CD14-positive monocyte (primary cell): ENCODE measurements at regions not wholly inside any gene's neighbourhood (a gene's known extent, or its start where the extent isn't known, plus 50 kb on each side); places are given as distances from the start of the nearest gene placed in this dataset.

Experiments
- DNase-seq, 3 donors: peaks; one replicate each; pipeline ENCODE4 v3.0.0-alpha.2; 2011 to 2022
- H2AFZ ChIP-seq: 2 replicates; pipeline ENCODE4 v1.6.0; 2012; ENCODE audit warnings: mild to moderate bottlenecking, low read depth, low read length, inconsistent platforms; ENCODE audit not compliant: insufficient read depth, poor library complexity, severe bottlenecking
- H3K27ac ChIP-seq, 2 donors: 1 replicate in 1 of 2; 2 replicates in 1 of 2; pipeline ENCODE4 v1.5.1; 2012 to 2013; ENCODE audit warnings: low read length in 2 of 2, control low read depth in 1 of 2, inconsistent platforms in 1 of 2, low read depth in 1 of 2, mild to moderate bottlenecking in 1 of 2
- H3K27me3 ChIP-seq, 2 donors: one replicate each; pipeline versions ENCODE4 v1.6.0 to v1.6.1; 2011 to 2013; ENCODE audit warnings: low read length in 2 of 2; ENCODE audit not compliant: control insufficient read depth in 2 of 2, insufficient read depth in 2 of 2
- H3K36me3 ChIP-seq, 2 donors: replicated peaks in 1 of 2; 1 replicate in 1 of 2; 2 replicates in 1 of 2; pipeline versions ENCODE4 v1.5.1 to v1.6.1; 2012 to 2013; ENCODE audit warnings: low read length in 2 of 2, control low read depth in 1 of 2, inconsistent platforms in 1 of 2, mild to moderate bottlenecking in 1 of 2; ENCODE audit not compliant: insufficient read depth in 2 of 2, control insufficient read depth in 1 of 2
- H3K4me1 ChIP-seq, 2 donors: 1 replicate in 1 of 2; 2 replicates in 1 of 2; pipeline versions ENCODE4 v1.5.1 to v1.6.1; 2012 to 2013; ENCODE audit warnings: low read length in 2 of 2, control low read depth in 1 of 2, inconsistent platforms in 1 of 2, mild to moderate bottlenecking in 1 of 2, moderate library complexity in 1 of 2; ENCODE audit not compliant: insufficient read depth in 2 of 2, control insufficient read depth in 1 of 2
- H3K4me2 ChIP-seq: replicated peaks from 2 replicates; pipeline ENCODE3; 2012; ENCODE audit warnings: low read length, moderate library complexity, mild to moderate bottlenecking; ENCODE audit not compliant: poor library complexity, severe bottlenecking; ENCODE audit errors: extremely low read depth
- H3K4me3 ChIP-seq, 3 experiments: fragments of 200-600 bp in 1 of 3; sonication (generic) in 1 of 3; replicated peaks in 1 of 3; 1 replicate in 2 of 3; 2 replicates in 1 of 3; pipeline ENCODE4 v1.5.1; 2011 to 2013; ENCODE audit warnings: low read length in 3 of 3, mild to moderate bottlenecking in 3 of 3, control low read depth in 2 of 3, low read depth in 2 of 3, inconsistent platforms in 1 of 3, moderate library complexity in 1 of 3
- H3K79me2 ChIP-seq: 2 replicates; pipeline ENCODE4 v1.6.0; 2012; ENCODE audit warnings: mild to moderate bottlenecking, control low read depth, inconsistent platforms, low read length, moderate library complexity; ENCODE audit not compliant: insufficient read depth
- H3K9ac ChIP-seq: 2 replicates; pipeline ENCODE4 v1.6.0; 2017; ENCODE audit warnings: low read length, mild to moderate bottlenecking; ENCODE audit not compliant: insufficient read depth, poor library complexity, severe bottlenecking
- H3K9me3 ChIP-seq, 2 donors: replicated peaks in 1 of 2; 1 replicate in 1 of 2; 2 replicates in 1 of 2; pipeline versions ENCODE4 v1.5.1 to v1.6.1; 2012 to 2013; ENCODE audit warnings: low read length in 2 of 2, control low read depth in 1 of 2; ENCODE audit not compliant: control insufficient read depth in 1 of 2, insufficient read depth in 1 of 2
- H4K20me1 ChIP-seq: 2 replicates; pipeline ENCODE4 v1.6.0; 2012; ENCODE audit warnings: mild to moderate bottlenecking, low read length, control low read depth, moderate library complexity; ENCODE audit not compliant: insufficient read depth
- H3K27ac Mint-ChIP-seq, 7 donors: one replicate each; pipeline ENCODE4 v1.8.0; 2020; ENCODE audit warnings: mild to moderate bottlenecking in 7 of 7, mixed read lengths in 7 of 7, moderate library complexity in 6 of 7, inconsistent platforms in 2 of 7
- H3K27me3 Mint-ChIP-seq, 3 donors: one replicate each; pipeline ENCODE4 v1.8.0; 2021 to 2022; ENCODE audit warnings: low read depth in 3 of 3, mild to moderate bottlenecking in 3 of 3, mixed read lengths in 3 of 3, moderate library complexity in 3 of 3, inconsistent platforms in 1 of 3
- H3K36me3 Mint-ChIP-seq, 2 donors: one replicate each; pipeline ENCODE4 v1.8.0; 2020; ENCODE audit warnings: mixed read lengths in 2 of 2, inconsistent platforms in 1 of 2, mild to moderate bottlenecking in 1 of 2
- H3K4me1 Mint-ChIP-seq: one replicate; pipeline ENCODE4 v1.8.0; 2020; ENCODE audit warnings: mild to moderate bottlenecking, mixed read lengths
- H3K4me3 Mint-ChIP-seq, 2 donors: one replicate each; pipeline ENCODE4 v1.8.0; 2020; ENCODE audit warnings: mild to moderate bottlenecking in 2 of 2, mixed read lengths in 2 of 2, moderate library complexity in 1 of 2
- H3K9me3 Mint-ChIP-seq, 7 donors: one replicate each; pipeline ENCODE4 v1.8.0; 2020 to 2022; ENCODE audit warnings: mixed read lengths in 7 of 7, mild to moderate bottlenecking in 6 of 7, moderate library complexity in 6 of 7, inconsistent platforms in 2 of 7
- WGBS: methylation state at CpG from one replicate; pipeline ENCODE4 v1.1.5; 2013; ENCODE audit warnings: missing lambda C conversion rate; ENCODE audit not compliant: insufficient coverage; 5-methylcytosine and 5-hydroxymethylcytosine counted together
- intact Hi-C, 2 donors: fragments of 100-400 bp; cut with micrococcal nuclease; formaldehyde crosslinking; loops; one replicate each; pipeline versions ENCODE4 v1.15.0 to v1.15.1; 2023
- TF ChIP-seq, protein P1 (sequence below): fragments of 200-600 bp; IDR thresholded peaks from one replicate; pipeline ENCODE4 v1.8.0; 2022; ENCODE audit warnings: antibody characterized with exemption, mild to moderate bottlenecking

DNA sequence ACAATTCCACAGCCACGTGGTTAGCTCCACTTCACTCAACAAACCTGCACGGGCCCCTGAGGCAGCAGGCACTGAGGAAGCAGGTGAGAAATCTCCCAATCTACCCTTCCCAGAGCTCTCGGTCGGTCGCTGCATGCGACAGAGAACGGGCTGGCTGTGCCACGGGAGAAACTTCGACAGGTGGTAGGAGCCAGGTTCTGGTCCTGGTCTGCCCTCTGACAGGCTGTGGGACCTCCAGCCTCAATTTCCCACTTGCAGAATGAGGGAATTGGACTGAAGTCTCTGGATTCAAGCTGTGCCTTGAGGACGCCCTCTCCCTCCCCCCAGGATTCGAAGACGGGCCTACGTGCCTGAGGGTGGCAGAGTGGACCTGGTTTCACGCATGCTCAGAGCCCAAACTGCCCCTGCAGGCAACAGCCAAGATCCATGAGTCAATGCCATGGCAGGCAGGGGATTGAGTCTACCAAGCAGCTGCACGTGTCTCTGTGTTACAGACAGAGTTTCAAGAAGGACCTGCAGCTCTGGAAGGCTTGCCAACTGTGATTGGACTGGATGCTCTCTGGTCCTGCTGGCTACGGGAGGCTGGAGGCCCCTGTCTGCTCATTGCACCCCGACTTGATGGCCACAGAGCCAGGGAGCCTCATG is 215.0 kb downstream of the USP6NL start:
- H3K27me3 ChIP-seq: no peaks in the 10 kb centered on the region
- no peaks in the 10 kb centered on the region for H3K4me1 ChIP-seq
- no peak for DNase-seq
- H3K4me2 ChIP-seq: no peak overlapping the region
- no peaks in the 10 kb centered on the region for H3K9me3 ChIP-seq
- H4K20me1 ChIP-seq: no peaks in the 10 kb centered on the region
- intact Hi-C loops: no loop called here
- TF ChIP-seq, protein P1, sequence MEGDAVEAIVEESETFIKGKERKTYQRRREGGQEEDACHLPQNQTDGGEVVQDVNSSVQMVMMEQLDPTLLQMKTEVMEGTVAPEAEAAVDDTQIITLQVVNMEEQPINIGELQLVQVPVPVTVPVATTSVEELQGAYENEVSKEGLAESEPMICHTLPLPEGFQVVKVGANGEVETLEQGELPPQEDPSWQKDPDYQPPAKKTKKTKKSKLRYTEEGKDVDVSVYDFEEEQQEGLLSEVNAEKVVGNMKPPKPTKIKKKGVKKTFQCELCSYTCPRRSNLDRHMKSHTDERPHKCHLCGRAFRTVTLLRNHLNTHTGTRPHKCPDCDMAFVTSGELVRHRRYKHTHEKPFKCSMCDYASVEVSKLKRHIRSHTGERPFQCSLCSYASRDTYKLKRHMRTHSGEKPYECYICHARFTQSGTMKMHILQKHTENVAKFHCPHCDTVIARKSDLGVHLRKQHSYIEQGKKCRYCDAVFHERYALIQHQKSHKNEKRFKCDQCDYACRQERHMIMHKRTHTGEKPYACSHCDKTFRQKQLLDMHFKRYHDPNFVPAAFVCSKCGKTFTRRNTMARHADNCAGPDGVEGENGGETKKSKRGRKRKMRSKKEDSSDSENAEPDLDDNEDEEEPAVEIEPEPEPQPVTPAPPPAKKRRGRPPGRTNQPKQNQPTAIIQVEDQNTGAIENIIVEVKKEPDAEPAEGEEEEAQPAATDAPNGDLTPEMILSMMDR: no peak
- H3K79me2 ChIP-seq: no peaks in the 10 kb centered on the region
- no peak overlapping the region for H3K27ac ChIP-seq
- H2AFZ ChIP-seq: no peak overlapping the region
- H3K36me3 Mint-ChIP-seq: no peaks in the 10 kb centered on the region
- no peak overlapping the region for H3K4me3 ChIP-seq
- peaks cover 0 to 6% (median 0%) of the 10 kb centered on the region in 7 donors for H3K9me3 Mint-ChIP-seq
- H3K27ac Mint-ChIP-seq: no peak overlapping the region
- no peaks in the 10 kb centered on the region for H3K36me3 ChIP-seq
- H3K27me3 Mint-ChIP-seq: peaks cover 1 to 3% (median 2%) of the 10 kb centered on the region in 3 donors
- 91% methylated on average over 12 of the region's 17 CpGs for WGBS
- peaks cover 3% of the 10 kb centered on the region for H3K4me1 Mint-ChIP-seq
- H3K4me3 Mint-ChIP-seq: no peak overlapping the region
- no peak overlapping the region for H3K9ac ChIP-seq

DNA sequence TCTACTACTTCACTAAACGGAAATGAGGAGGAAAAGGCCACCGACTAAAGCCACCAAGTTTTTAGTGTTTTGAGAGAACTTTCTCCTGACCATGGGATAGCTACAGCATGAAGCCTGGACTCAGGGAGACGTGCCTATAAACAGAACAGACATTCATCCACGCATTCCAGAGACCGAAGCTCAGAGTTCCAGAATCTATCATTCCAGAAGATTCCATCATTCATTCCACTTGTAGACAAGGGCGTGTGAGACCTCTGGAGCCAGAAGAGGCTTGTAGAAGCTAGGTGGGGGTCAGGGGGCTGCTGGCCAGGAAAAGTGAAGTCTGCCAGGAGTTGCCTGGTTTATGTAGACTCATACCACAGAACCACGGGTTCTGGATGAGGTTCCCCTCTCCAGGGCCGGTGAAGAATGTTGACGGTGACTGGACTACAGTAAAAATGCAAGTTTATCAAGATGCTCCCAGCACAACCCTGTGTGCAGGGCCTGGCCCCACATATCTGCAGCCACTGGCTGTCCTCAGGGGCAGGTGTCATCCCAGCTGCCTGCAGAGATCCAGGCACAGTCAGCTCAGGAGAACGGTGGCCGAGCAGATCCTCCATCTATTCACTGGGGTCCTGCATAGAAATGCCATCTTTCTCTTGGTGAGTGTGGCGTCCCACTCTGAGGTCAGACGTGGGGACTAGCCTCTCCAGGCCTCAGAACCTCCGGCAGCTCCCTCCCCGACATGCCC is 215.7 kb downstream of the USP6NL start:
- H3K27ac ChIP-seq: no peak overlapping the region

More for the DNA sequence above, 215.7 kb downstream of the USP6NL start:
- Histone ChIP-seq H3K9ac (no peak overlapping the region), H3K9me3 (no peaks in the 10 kb centered on the region), H3K36me3 (no peaks in the 10 kb centered on the region), H3K27me3 (no peaks in the 10 kb centered on the region), H2AFZ (no peak overlapping the region), H3K4me3 (no peak overlapping the region), H3K79me2 (no peaks in the 10 kb centered on the region), H4K20me1 (no peaks in the 10 kb centered on the region), H3K4me1 (no peaks in the 10 kb centered on the region), H3K4me2 (no peak overlapping the region)
- no peak for DNase-seq
- H3K9me3 Mint-ChIP-seq: peaks cover 0 to 6% (median 0%) of the 10 kb centered on the region in 7 donors
- H3K27ac Mint-ChIP-seq: no peak overlapping the region
- TF ChIP-seq, protein P1: no peak
- intact Hi-C loops: no loop called here
- WGBS: 98% methylated on average over 10 of the region's 15 CpGs
- no peaks in the 10 kb centered on the region for H3K4me1 Mint-ChIP-seq
- H3K36me3 Mint-ChIP-seq: no peaks in the 10 kb centered on the region
- H3K4me3 Mint-ChIP-seq: no peak overlapping the region
- H3K27me3 Mint-ChIP-seq: peaks cover 1 to 3% (median 2%) of the 10 kb centered on the region in 3 donors
